ENCODE measurements at regions not wholly inside any gene's neighbourhood (a gene's known extent, or its start where the extent isn't known, plus 50 kb on each side); places are given as distances from the start of the nearest gene placed in this dataset.

DNA sequence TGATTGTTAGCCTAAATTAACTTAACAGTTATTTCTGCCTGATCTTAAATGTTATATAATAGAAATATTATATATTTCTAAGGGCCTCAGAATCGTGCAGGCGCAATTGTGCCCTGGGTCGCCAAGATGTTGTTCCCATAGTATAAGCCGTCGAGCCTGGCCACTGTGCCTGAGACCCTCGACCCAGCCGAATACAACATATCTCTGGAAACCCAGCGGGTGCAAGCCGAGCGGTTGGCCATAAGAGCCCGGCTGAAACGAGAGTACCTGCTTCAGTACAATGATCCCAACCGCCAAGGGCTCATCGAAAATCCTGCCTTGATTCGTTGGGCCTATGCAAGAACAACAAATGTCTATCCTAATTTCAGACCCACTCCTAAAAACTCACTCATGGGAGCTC lies 549.8 kb downstream of the KCTD8 start:
- TF ChIP-seq POLR2A (IDR thresholded peaks at IDR 0.05), result no peak
- TF ChIP-seq, protein P1, sequence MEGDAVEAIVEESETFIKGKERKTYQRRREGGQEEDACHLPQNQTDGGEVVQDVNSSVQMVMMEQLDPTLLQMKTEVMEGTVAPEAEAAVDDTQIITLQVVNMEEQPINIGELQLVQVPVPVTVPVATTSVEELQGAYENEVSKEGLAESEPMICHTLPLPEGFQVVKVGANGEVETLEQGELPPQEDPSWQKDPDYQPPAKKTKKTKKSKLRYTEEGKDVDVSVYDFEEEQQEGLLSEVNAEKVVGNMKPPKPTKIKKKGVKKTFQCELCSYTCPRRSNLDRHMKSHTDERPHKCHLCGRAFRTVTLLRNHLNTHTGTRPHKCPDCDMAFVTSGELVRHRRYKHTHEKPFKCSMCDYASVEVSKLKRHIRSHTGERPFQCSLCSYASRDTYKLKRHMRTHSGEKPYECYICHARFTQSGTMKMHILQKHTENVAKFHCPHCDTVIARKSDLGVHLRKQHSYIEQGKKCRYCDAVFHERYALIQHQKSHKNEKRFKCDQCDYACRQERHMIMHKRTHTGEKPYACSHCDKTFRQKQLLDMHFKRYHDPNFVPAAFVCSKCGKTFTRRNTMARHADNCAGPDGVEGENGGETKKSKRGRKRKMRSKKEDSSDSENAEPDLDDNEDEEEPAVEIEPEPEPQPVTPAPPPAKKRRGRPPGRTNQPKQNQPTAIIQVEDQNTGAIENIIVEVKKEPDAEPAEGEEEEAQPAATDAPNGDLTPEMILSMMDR (IDR thresholded peaks at IDR 0.05), result no peak
